Thyroid gland (tissue), 4 donors: ENCODE measurements at regions not wholly inside any gene's neighbourhood (a gene's known extent, or its start where the extent isn't known, plus 50 kb on each side); places are given as distances from the start of the nearest gene placed in this dataset.

ENCODE experiments used
- DNase-seq, 2 donors: peaks; one replicate each; pipeline ENCODE4 v3.0.0-alpha.2; 2019
- H3K27ac ChIP-seq, 3 donors: fragments of 200-600 bp; sonication (generic); 1 replicate in 2 of 3; 2 replicates in 1 of 3; pipeline ENCODE4 v1.5.1; 2016 to 2019; ENCODE audit warnings: mild to moderate bottlenecking in 1 of 3, moderate library complexity in 1 of 3
- H3K27me3 ChIP-seq: fragments of 200-600 bp; sonication (generic); one replicate; pipeline ENCODE4 v1.5.1; 2019
- H3K36me3 ChIP-seq, 2 donors: fragments of 200-600 bp; sonication (generic); one replicate each; pipeline ENCODE4 v1.5.1; 2016 to 2019
- H3K4me1 ChIP-seq, 2 donors: fragments of 200-600 bp; sonication (generic); one replicate each; pipeline ENCODE4 v1.5.1; 2017 to 2019
- H3K4me3 ChIP-seq, 3 donors: fragments of 200-600 bp; sonication (generic); replicated peaks in 1 of 3; 1 replicate in 2 of 3; 2 replicates in 1 of 3; pipeline ENCODE4 v1.5.1; 2016; ENCODE audit warnings: mild to moderate bottlenecking in 1 of 3
- H3K9me3 ChIP-seq: fragments of 200-600 bp; sonication (generic); one replicate; pipeline ENCODE4 v1.5.1; 2017
- POLR2A ChIP-seq, 2 donors: fragments of 450-650 bp; IDR thresholded peaks; one replicate each; pipeline ENCODE4 v1.6.1; 2017; ENCODE audit warnings: antibody characterized with exemption in 2 of 2, mild to moderate bottlenecking in 2 of 2, moderate library complexity in 1 of 2
- WGBS, 2 donors: methylation state at CpG; one replicate each; pipeline ENCODE4 v1.1.5; 2017; 5-methylcytosine and 5-hydroxymethylcytosine counted together
- intact Hi-C: fragments of 100-400 bp; cut with DNase I; formaldehyde crosslinking; loops from one replicate; pipeline ENCODE4 v1.15.1; 2023
- TF ChIP-seq, protein P1 (sequence below), 6 experiments: fragments of 200-600 bp in 3 of 6; fragments of 450-650 bp in 3 of 6; sonication (generic) in 3 of 6; IDR thresholded peaks; one replicate each; pipeline ENCODE4 v1.5.1; 2016 to 2019; ENCODE audit warnings: antibody characterized with exemption in 6 of 6, mild to moderate bottlenecking in 2 of 6, inconsistent platforms in 1 of 6, moderate library complexity in 1 of 6

DNA sequence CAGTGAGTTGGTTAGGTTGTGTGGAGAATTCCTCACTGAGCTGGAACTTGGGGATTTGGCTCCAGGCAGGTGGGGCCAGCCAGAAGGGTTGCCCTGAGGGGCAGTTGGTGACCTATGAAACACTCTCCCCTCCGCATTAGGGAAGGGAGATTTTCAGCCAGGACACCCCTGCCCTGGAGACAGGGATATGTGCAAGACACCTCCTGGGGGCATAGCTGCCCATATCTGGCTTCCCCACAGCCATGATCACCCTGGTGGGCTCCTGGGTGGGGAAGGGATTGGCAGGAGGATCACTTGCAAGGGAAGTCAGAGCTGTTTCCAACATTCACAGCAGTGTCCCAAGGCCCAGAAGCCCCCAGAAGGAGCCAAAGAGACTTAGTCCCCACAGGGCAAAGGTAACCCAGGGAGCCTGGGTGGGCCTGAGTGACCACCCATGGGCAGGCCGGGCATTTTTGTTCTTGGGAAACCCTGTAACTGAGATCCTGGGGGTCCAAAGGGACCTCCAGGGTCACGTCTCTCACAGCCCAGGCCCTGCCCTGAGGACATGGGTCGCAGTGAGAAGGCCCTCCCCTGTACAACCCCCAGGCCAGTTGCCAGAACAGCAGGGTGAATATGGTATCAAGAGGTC lies 145.8 kb downstream of the MRPL14 start:
- H3K27ac ChIP-seq = no peak overlapping the region
- TF ChIP-seq POLR2A (IDR thresholded peaks at IDR 0.05) = no peak
- TF ChIP-seq, protein P1, sequence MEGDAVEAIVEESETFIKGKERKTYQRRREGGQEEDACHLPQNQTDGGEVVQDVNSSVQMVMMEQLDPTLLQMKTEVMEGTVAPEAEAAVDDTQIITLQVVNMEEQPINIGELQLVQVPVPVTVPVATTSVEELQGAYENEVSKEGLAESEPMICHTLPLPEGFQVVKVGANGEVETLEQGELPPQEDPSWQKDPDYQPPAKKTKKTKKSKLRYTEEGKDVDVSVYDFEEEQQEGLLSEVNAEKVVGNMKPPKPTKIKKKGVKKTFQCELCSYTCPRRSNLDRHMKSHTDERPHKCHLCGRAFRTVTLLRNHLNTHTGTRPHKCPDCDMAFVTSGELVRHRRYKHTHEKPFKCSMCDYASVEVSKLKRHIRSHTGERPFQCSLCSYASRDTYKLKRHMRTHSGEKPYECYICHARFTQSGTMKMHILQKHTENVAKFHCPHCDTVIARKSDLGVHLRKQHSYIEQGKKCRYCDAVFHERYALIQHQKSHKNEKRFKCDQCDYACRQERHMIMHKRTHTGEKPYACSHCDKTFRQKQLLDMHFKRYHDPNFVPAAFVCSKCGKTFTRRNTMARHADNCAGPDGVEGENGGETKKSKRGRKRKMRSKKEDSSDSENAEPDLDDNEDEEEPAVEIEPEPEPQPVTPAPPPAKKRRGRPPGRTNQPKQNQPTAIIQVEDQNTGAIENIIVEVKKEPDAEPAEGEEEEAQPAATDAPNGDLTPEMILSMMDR (IDR thresholded peaks at IDR 0.05) = no peak
- no peaks in the 10 kb centered on the region for H3K36me3 ChIP-seq
- 80 to 95% methylated on average over 1 to 2 of the region's 4 CpGs for WGBS, 2 donors
- no peaks in the 10 kb centered on the region for H3K9me3 ChIP-seq
- no peak for DNase-seq
- peaks cover 14 to 24% of the 10 kb centered on the region in 2 donors for H3K4me1 ChIP-seq
- H3K4me3 ChIP-seq = no peak overlapping the region
- intact Hi-C loops = no loop called here
- no peaks in the 10 kb centered on the region for H3K27me3 ChIP-seq

DNA sequence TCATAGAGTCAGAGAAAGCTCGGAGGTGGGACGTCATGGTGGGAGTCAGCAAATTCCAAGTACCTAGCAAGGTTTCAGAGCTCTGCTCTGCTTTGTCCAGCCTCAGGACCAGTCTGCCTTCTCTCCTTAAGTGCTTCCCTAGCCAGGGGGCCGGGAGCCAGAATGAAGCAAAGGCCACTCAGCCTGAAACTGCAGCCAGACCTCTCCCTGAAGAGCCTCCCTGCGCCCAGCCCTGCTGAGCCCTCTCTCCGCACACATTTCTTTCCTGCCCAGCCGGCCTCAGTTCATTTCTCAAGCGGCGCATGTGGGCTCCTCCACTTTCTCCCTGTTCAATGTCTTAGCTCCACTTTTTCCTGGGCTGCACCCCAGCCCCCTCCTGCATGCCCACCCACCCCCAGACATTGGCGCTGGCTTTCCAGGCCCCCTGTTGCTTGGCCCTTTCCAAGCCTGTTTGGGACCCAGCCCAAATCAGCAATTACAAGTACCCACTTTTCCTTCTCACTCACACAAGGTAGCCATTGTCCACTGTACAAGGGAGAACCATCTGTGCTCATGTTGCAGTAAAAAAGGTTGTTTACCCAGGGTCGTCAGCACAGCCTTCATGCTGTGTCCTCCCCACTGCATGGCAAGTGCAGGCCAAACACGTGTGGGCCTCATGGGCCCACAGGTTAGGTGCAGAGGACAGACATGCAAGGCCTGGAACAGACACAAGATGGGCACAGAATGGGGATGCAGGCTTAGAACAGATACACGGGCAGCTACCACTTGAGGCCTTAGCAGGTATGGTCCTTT lies 147.1 kb downstream of the MRPL14 start:
- H3K27me3 ChIP-seq = no peaks in the 10 kb centered on the region
- peak; percentile 91 to 92 for DNase-seq
- H3K27ac ChIP-seq = peak overlapping the region; percentile 15 to 58 (median 54)
- peaks cover 14 to 24% of the 10 kb centered on the region in 2 donors for H3K4me1 ChIP-seq
- H3K36me3 ChIP-seq = no peaks in the 10 kb centered on the region
- WGBS, 2 donors = 33 to 46% methylated on average over 12 of the region's 12 CpGs
- no peak for TF ChIP-seq POLR2A (IDR thresholded peaks at IDR 0.05)
- TF ChIP-seq, protein P1 (IDR thresholded peaks at IDR 0.05) = no peak
- H3K9me3 ChIP-seq = no peaks in the 10 kb centered on the region
- no peak overlapping the region for H3K4me3 ChIP-seq
- intact Hi-C loops = no loop called here

DNA sequence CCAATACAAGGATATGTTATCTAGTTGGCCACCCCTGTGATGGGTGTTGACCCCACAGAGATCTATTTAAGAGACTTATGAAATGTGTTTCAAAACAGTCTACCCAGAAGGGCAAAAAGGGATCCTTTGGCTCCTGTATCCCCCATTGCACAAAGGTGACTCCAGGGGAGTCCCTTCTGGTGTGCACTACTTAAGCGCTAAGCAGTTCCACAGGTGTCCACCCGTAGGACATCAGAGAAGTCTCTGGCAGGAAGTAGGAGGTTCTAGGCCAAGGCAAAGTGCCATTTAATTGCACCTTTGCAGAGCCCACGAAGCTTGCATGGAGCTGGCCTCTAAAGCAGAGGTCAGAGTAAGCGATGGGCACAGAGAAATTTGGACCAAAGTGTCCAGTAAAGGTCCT lies 147.7 kb downstream of the MRPL14 start:
- intact Hi-C loops = no loop called here
- Histone ChIP-seq H3K27ac (peak overlapping the region in 1 of 3 donors; percentile 58), H3K9me3 (no peaks in the 10 kb centered on the region), H3K4me3 (no peak overlapping the region), H3K4me1 (peaks cover 14 to 24% of the 10 kb centered on the region in 2 donors), H3K27me3 (no peaks in the 10 kb centered on the region), H3K36me3 (no peaks in the 10 kb centered on the region)
- WGBS, 2 donors = 72 to 86% methylated on average over 4 of the region's 4 CpGs
- DNase-seq = no peak
- no peak for TF ChIP-seq POLR2A (IDR thresholded peaks at IDR 0.05)
- TF ChIP-seq, protein P1 (IDR thresholded peaks at IDR 0.05) = no peak

DNA sequence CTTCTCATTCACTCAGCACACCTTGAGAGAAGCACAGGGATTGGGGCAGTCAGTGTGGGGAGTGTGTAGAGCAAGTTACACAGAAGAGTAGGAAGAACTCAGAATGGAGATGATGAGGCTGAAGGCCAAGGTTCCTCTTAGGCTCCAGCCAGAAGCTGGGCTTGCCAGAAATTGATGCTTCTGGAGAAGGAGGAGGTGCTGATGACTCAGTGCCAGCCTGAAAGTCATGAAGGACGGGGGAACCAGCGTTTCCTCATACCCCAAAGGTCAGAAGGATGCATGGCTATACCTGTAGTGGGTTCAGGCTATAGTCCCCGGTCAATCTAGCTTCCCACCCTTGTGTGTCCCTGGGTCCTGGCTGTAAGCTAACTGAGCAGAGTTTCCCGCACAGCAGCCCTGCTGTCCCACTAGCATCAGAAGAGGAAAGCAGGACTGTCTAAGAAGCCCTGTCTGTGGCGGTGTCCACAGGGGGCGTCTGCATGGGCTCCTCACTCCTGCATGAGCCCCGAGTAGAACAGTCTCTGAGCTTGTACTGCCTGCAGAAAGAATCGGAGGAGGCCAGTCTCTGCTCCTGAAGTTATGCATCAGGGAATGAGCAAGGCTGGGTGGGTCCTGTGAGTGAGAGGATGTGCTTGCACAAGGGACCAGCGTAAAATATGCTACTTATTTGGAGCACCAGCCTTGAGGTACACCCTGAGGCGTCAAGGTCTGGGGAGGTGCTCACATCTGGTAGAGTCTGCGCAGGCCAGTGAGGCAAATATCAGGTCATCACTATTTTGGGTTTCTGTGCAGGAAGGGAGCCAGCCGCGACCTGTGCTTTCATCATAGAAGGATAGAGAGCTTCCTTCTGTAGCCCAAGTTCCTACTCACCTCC lies 148.5 kb downstream of the MRPL14 start:
- Histone ChIP-seq H3K36me3 (no peaks in the 10 kb centered on the region), H3K9me3 (no peaks in the 10 kb centered on the region), H3K27ac (no peak overlapping the region), H3K4me3 (no peak overlapping the region), H3K27me3 (no peaks in the 10 kb centered on the region), H3K4me1 (peaks cover 14 to 24% of the 10 kb centered on the region in 2 donors)
- WGBS, 2 donors = 82 to 89% methylated on average over 9 to 12 of the region's 13 CpGs
- intact Hi-C loops = no loop called here
- TF ChIP-seq POLR2A (IDR thresholded peaks at IDR 0.05) = no peak
- TF ChIP-seq, protein P1 (IDR thresholded peaks at IDR 0.05) = no peak
- DNase-seq = no peak
